SW480 (cell line): ENCODE measurements at regions not wholly inside any gene's neighbourhood (a gene's known extent, or its start where the extent isn't known, plus 50 kb on each side); places are given as distances from the start of the nearest gene placed in this dataset.

Experiments used
- DNase-seq: peaks from one replicate; pipeline ENCODE4 v3.0.0-alpha.2; 2016; ENCODE audit warnings: low spot score

DNA sequence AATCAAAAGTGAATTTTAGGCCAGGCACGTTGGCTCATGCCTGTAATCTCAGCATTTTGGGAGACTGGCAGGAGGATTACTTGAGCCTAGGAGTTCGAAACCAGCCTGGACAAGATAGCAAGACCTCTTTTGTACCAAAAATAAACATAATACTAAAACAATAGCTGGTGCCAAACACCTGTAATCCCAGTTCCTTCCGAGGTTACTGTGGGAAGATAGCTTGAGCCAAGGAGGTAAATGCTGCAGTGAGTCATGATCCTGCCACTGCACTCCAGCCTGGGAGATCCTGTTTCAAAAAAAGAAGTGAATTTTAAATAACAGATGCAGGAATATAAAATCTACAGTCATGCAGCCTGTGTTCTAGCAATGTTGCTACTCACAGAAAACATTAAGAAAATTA is 488.3 kb downstream of the PPARGC1A start:
- no peak for DNase-seq

DNA sequence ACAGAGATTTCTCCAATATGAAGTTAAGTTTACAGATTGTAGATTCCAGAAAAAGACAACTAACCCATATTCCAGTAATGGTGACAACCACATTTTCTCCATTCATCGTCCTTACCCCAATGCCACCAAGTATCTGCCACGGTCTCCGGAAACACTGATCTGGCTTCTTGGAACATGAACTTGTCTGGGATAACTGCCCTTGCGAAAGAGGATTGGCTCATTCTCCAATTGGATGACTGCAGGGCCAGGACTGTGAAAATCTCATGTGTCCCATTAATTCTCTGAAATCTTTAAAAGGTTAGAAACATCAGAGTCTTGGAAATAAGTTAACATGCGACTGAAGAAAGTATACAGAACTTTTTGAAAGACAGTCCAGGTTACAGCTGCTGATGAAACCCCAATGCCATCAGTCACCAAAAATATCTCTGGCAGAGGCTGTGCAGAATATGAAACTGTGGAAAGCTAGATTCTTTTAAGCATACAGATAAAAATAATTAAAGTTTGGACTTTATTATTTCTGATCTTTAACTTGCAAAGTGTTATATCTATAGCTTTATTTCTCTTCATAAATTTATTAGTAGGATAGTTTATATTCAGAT is 496.9 kb downstream of the PPARGC1A start:
- no peak for DNase-seq

DNA sequence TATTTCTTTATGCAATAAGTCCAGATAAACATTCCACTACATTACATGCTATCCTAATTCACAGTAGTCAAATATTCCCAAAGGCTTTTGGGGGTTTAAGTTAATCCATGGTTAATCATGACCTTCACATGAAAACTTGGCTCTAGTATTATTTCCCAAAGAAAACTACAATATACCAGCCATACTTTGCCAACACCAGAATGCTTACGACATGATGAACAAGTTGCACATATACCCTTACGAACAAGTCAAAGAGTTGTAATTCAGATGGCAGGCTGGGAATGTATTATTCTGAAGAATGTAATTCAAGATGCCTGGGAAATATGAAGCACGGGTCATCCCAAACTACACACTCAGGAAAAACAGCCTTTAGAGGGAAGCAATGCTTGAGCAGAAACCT is 499.6 kb downstream of the PPARGC1A start:
- no peak for DNase-seq

DNA sequence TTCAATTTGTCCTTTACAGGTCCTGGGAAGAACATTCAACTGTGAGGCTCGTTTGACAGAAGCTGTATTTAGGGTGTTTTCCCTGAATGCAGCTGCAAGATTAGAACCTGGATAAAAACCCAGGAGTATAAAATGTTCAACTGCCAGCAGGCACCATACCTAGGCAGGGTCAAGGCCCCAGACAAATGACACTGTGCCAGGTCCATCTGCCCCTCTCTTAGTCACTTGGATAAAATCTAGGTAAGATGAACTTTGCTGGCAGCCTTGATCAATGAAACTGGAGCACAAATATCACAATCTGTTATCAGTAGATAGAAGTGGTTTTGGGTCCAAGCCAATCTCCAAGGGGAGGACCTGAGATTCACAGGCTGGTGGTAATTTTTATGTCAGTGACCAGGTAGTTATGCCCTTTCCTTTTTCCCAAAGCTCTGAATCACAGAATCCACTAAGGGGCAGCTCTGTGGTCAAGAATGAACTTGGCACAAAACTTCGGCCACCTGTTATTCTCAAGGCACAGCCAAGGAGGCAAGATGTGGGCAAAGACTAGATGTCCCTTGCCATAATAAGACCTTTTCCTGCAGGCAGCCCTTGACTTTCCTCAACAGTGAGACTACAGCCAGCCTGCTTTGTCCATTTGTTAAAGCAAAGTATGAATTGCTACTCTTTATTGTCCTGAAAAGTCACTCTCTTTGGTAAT is 501.0 kb downstream of the PPARGC1A start:
- DNase-seq = no peak

DNA sequence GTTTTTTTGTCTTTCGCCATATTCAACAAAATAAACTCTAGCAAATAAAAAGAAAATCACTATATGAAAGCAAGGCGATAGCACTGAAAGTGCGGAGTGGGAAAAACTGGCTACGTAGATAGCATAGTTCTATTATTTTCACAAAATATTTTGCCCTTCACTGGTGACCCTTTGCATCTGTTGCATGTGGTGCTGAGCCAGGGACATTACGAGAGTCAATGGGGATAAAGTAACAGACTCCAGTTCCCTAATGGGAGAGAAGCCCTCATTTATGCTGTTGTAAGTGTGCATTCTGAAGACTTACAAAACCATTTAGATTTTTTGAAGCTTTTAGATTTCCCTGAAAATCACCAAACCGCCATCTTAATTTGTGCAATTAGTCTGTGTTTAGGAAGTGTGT is 501.6 kb downstream of the PPARGC1A start:
- no peak for DNase-seq

DNA sequence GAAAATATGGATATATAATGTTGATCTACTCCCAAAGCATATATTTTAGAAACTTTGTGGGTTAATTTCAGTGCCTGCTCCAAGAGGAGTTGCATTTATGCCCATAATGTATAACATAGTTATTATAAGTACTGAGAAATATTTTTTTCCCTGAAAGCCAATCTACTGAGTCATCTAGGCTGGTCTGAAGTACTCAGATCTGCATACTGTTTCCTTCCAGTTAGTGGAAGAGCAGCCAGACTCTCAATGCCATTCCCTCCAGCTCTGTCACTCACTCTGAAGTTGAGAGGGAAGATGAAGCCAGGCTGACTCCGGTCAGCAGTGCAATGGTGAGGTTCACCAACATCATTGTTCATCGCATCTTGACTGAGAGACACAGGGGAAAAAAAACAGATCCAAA is 505.1 kb downstream of the PPARGC1A start:
- no peak for DNase-seq

DNA sequence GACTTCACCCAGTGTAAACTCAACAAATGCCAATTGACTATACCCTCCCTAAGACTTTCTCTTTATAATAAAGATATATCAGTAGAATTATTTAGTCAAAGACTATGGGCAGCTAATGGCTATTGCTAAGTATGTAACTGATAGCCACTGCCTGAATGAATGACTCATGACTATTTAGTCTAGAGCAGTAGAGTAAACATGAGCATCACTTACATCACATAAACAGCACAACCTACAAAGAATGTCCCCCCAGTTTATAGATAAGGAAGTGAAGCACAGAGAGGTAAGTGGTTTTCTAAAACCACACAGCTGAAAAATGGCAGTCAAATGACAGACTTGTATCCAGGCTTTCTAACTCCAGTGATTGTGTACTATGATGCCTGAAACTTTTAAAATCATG is 507.0 kb downstream of the PPARGC1A start:
- peak; percentile 21 for DNase-seq

DNA sequence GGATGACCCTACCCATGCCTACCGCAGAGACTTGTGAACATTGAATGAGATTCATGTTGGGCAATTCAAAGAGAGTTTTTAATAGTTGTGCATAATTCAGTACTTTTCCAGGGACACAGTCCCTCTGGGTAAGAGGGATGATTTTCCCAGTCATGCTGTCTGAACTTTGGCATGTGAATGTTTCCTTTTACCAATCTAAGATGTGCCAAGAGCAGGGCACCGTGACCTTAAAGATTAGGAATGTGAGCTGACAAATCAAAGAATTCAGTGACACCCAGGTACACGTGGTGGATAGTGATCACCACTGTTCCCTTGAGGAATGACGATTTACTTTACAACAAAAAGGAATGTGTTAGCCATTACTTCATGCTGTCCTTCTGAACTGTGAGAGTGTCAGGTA is 515.6 kb downstream of the PPARGC1A start:
- DNase-seq = no peak

DNA sequence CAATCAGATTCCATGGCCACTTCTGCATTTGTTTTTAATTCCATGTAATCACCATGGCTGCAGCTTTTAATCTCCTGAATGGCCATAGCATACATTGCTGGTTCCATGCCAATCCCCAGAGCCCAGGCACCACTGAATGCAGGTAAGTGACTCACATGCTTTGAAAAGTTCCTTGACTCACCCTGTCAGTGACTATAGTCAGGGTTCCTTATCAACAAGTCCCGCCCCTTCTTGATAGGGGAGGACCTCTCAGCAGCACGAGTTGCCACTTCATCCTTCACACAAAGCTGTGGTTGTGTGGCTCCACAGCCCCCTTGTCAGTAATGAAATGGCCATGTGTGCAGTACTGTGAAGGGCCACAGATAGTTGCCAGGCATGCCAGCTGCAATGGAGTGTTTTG is 516.6 kb downstream of the PPARGC1A start:
- DNase-seq = peak; percentile 46

DNA sequence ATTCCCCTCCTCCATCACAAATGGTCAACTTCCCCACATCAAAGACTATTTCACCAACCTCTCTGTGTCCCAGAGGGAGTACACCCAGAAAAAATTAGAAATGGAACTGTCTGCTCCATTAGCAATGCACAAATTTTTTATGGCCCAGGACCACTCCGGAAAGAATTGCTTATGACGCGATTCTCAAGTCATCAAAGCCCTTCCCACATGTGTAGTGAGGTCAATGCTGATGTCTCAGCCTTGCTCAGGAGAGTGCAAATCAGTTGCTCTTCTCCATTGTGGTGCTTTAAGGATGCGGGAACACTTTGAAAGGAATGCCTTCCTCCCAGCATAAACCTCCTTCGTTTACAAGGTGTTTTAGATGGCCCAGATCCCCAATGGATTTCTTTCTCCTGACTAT is 518.3 kb downstream of the PPARGC1A start:
- peak; percentile 38 for DNase-seq

DNA sequence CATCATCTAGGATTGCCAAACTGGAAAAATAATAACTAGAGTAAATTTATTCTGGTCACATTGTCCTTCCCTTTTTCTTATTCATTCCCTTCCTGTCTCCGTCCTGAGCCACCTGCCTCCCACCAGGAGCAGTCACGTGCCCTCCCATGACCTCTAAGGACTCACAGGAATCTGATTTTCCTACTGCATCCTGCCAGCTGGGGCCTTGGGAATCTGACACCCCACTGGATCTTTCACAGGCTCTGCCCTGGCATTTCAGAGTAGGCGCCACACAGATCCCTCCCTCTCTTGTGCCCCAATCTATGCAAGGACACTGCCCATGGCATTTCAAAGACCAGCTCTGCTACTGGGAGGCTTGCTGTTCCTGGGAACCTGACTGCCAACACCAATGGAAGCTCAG is 520.5 kb downstream of the PPARGC1A start:
- no peak for DNase-seq

DNA sequence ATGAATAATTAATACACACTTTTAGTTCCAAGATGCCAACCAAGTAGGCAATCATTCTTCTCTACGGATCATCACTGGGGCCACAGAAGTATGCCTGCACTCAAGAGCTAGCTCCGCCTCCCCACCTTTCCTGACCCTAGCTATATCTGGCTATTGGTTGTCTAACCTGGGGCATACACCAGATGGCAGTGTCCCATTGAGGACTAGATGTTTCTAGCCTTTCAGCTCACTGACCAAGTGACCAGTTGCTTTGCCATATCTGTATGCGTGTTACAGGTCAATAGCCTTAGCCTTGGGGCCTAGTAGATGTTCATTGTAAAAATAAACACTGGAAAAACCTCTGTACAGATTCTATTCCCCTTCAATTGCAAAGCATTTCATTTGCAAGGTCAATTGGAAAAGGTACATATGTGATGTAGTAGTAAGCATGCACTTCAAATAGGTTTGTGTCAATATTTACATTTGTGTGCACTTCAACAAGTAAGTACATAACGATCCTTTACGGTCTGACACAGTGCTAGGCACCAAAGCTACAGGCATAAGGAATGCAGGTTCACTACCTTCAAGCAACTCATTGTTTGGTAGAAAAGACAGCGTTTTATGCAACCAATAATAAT is 521.7 kb downstream of the PPARGC1A start:
- DNase-seq = no peak

DNA sequence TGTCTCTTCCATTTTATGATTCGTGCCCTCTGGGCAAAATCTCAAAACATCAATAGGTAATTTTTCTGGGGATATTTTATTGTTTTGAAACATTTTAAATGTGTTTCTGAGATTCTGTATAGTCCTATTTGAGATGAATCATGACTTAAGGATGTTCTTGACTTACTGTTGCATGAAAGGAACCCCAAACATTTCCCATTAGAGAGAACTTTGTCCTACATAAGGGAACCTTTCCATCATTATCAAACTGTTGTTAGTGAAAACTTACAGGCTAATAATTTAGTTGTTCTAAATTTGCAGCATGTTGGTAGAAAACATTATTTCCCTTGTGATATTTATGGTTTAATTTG is 523.3 kb downstream of the PPARGC1A start:
- DNase-seq = no peak

DNA sequence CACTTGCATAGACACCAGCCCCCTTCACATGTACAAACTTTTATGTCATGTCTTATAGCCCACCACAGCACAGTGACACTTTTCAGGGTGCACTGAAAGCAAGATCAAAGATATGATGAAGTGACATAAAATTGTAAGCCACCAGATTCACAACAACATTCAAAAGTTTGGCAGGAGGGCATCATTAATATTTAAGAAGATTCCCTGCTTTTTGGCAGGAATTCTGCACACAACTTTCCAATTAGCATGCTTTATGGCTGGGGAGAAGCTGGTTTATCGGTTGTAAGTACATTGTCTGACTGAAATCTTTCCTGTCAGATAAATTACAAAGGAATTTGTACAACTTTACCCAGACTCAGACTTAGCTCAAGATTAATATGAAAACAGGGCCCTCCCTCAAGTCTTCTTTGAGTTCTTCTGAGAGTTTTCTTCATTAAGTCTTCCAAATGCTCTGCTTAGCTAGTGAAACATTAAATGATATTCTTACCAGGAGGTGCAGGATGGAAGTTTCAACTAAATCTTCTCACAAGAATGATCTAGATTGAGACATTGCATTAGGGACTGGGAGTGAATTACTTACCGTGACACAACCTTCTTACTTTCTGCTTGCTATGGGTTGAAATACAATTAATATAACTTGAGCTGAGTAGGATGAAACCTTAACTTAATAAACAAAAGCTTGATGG is 523.8 kb downstream of the PPARGC1A start:
- no peak for DNase-seq

DNA sequence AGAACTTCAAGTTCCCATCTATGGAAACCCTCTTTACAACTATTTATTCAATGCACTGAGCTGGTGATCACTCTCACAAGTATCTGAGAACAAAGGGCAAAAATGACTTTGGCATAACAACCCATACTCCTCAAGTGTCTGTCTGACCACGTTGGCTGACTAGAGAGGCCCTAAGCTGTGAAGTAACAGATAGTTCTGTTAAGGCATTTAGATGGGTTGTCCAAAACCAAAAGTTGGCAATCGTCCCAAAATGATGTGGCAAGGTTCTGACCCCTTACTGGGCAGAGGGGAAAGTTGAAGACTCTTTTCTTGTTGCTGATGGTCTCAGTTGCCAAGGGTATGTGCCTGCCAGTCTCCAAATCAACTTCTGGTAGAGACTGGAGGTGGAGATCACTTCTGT is 524.8 kb downstream of the PPARGC1A start:
- DNase-seq = no peak

DNA sequence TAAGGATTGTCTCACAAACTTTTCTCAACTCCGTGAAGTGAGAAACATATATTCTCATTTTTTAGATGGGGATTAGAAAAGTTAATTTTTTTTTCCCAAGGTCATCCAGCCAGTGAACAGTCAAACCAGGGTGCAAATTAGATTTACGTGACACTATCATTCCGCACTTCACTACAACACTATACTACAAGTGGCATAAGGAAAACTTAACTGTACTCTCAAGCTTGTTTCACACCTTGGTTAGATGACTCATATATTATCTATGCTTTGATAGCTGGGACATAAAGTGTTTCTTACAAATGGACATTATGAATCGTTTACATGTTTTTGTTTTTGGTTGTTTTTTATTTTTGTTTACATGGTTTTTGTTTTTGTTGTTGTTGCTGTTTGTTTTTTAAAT is 525.7 kb downstream of the PPARGC1A start:
- peak; percentile 12 for DNase-seq

DNA sequence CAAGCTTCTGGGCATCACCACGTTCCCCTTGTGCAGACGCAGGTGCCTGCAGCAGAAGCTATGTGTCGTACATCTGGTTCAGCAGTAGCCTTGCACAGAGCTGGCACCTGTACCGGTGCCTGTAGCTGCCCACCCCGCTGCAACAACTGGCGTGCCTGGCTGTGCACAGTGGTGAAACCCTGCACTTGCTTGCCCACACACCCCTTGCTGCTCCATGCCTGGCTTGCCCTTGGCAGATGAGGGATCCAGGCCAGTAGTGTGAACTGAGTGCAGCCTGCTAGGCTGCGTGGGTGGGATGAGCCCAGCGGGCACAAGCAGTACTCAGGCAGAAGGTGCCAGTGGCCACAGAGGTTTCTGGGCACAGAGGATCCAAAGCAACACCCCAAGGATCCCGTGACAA is 528.4 kb downstream of the PPARGC1A start:
- DNase-seq = no peak

DNA sequence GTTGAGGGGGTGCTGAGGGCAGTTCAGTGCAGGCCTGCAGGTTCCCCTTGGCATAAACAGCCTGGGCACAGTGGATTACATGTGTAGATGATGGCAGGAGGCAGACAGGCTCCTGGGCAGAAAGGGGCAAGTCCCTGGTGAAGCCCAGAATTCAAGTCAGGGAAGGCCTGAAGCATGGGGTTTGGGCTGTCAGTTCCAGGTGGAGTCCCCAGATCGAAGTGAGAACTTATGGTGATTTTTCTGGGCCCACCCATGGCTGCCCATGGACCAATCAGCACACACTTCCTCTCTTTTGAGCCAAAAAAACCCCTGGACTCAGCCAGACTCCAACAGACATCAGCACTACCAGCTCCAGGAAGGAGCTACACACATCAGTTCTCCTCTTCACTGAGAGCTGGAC is 529.1 kb downstream of the PPARGC1A start:
- no peak for DNase-seq

DNA sequence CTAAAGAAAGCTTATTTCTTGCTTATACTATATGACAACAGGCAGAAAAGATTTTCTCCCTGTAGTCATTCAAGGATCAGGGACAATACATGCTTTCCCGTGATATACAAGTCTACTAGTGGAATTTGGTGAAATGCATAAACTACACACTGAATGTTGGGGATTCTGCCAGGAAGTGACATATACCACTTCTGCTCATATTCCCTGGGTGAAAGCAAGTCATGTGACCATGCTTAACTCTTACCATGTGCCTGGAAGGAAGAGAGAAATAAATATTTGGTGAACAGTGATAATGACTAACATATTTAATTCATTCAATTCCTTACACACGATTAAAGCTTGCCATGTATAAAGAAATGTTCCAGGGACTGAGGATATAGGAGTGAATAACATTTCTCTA is 534.6 kb downstream of the PPARGC1A start:
- DNase-seq = no peak

DNA sequence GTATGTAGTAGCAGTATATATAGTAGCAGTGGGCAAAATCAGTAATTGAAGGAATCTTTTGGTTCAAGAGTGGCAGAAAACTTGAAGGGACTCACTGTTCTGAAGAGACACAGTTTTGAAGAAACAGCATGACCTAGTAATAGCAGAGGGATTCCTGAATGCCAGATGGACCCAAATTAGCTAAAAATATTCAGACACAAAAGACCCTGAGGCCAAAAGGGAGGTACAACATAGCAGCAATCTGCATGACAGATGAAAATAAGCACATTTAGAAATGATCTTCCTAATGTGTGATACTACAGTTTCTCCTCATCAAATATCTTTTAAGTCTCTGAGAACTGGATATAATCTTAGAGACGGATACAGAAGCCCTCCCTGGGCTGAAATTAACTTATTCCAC is 536.6 kb downstream of the PPARGC1A start:
- DNase-seq = no peak

DNA sequence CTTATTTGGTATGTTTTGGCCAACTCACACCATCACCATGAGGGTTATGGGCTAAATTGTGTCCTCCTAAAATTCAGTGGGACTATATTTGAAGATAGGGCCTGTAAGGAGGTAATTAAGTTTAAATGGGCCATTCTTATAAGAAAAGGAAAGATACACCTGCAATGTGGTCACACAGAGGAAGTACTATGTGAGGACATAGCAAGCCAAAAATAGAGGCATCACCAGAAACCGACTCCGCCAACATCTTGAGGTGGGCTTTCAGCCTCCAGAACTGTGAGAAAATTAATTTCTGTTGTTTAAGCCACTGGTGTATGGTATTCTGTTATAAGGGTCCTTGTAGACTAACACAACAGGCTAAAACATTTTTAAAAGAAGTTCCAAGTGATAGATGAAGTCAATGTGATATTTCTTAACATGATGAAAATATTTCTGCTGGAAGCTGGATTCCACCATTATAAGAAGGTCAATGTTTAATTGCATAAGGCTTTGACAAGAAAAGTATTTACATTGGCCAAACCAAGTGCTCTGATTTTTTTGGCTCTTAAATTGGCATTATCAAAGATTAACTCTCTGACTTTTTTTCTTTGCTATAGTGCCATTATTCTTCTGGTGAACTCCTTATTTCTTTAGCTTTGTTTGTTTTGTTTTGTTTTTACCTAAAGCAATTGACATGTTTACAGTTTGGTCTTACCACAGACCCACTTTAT is 540.9 kb downstream of the PPARGC1A start:
- no peak for DNase-seq

DNA sequence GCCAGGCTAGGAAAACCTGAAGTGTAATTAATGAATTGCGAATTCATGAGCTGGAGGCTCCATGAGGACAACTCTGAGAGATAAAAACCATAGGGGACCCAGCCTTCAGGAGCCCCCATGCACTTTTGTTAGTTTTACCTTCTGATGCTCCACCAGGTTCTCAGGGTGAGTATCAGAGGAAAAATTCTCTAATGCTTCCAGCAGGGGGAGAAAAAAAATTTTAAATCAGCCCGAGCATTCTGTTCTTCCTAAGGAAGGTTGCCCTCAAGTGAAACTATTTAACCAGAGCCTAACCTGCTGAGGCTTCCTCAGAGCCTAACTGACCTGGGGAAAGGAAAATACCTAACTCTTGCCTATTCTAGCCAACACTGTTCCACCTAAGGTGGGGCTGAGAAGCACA is 552.6 kb downstream of the PPARGC1A start:
- DNase-seq = peak; percentile 1
